ENCODE measurements at regions not wholly inside any gene's neighbourhood (a gene's known extent, or its start where the extent isn't known, plus 50 kb on each side); places are given as distances from the start of the nearest gene placed in this dataset.
"Not testable (repeated sequence)": the region's sequence is repeated elsewhere in the genome, so short reads cannot be mapped to it uniquely, and the experiment has no call there.

DNA sequence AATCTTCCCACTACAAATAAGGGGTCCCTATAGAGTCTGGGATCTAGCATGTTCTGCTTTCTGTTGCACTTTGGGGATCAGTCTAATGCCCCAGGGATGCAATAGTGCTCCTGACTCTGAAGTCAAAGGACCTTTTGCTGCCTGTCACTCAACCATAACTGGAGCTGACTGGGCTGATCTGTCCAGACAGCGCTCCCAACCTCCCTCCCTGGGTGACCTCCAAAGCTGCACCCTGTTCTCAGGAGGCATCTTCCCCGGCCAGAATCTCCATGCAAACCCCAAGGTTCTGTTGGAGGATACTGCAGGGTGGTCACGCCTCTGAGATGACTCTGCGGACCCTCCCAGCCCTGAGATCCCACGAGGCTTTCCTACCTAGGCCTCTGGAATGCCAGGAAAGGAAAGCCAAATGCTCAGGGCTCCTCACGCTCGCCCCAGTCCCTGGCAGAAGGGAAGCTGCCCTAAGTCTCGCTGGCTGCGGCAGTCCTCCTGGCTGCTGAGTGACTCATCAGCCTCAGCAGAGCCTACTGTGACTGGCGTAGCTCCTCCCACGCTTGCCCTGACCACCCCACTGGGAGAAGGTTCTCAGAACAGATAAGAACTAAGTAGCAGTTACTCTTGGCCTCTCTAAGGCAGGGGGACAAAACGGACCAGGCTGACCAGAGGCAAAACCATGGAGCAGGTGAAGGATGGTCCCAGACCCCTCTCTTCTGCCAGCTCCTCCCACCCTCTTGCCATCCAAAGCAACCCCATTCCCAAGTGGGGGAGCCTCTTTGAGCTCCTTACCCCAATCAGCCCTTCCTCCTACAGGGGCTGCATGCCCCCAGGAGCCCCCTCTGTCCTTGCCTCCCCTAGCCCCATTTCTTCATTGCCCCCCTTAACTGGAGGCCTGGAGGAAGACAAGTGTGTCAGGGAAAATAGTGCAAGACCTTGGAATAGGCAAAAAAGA lies 124.1 kb upstream of the TNRC6C start:
- DNase-seq = peak; percentile 96

DNA sequence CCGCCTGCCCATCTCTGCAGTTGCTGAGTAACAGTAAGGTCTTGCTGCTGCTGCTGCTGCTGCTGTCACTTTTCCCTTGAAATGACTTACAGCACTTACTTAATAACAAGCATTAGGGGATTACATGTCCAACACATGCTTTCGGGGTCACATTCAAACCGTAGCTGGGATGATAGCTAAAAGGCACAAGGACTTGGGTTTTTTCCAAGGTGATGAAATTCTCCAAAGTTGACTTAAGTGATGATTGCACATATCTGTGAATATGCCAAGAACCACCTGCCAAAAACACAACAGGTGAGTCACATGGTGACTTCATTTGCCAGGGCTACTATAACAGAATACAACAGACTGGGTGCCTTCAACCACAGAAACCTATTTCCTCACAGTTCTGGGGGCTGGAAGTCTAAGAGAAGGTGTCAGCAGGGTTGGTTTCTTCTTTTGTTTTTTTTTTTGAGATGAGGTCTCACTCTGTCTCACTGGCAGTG lies 121.9 kb upstream of the TNRC6C start:
- peak; percentile 71 for DNase-seq

DNA sequence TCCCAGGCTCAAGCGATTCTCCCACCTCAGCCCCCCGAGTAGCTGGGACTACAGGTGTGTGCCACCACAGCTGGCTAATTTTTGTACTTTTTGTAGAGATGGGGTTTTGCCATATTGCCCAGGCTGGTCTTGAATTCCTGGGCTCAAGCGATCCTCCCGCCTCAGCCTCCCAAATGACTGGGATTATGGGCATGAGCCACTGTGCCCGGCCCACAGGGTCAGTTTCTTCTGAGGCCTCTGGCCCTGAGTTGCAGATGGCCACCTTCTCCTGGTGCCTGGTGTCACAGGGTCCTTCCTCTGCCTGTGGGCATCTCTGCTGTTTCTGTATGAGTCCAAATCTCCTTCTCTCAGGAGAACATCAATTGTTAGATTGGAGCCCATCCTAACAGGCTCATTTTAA lies 121.4 kb upstream of the TNRC6C start:
- DNase-seq = not testable (repeated sequence)

GRCh38 chr17:77837917-77838316 lies 120.6 kb upstream of the TNRC6C start:
- DNase-seq = no peak

GRCh38 chr17:77838748-77839697 lies 119.5 kb upstream of the TNRC6C start:
- DNase-seq = peak; percentile 20

DNA sequence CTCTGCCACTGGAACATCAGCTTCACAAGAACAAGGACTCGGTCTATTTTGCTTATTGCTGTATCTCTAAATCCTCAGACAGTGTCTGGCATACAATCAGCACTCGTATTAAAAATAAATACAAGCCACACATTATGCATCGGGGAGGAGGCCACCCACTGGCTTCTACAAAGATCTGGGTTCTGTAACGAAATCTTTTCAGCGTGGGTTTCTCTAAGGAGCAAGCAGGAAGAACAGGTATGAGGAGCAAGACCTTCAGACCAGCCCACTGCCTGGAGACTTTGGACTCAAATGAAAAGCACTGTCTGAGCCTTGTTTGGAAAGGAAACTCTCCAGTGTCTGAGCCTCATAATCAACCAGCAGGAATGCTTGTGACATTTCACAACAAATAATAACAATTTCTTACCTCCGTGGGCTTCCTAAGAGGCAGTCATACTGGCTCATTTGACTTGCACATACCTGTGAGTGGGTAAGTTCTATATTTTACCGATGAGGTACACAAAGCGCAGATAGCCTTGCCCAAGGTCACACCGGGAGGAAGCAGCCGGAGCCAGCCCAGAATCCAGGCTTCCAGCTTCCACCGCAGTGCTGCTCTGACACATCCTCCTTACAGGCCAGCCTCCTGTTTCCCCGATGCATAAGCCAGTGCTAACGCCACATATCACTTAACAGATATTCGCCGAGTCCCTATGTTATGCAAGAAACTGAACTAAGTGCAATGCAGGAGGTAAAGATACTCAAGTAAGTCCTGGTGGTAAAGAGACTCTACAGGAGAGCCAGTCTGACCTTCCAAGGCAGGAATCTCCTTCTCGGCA lies 118.6 kb upstream of the TNRC6C start:
- DNase-seq = no peak

DNA sequence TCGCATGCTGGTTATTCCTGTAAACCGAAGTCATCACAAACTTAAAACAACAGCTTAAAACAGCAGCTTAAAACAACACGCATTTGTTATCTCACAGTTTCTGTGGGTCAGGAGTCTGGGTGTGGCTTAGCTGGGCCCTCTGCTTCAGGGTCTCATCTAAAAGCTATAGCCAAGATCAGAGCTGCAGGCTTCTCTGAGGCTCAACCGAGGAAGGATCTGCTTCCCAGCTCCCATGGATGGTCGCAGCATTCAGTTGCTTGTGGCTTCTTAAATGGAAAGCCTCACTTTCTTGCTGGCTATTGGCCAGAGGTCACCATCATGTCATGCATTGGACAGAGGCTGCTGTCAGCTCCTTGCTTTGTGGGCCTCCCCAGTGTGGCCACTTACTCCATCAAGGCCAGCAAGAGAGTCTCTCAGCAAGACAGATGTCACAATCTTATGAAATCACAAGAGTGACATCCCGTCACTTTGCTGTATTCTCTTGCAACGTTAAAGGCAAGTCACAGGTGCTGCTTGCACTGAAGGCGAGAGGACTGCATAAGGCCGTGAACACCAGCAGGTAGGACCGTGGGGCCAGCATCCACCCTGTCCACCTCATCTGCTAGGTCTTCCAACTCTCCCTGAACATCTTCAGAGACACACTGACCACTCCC lies 117.9 kb upstream of the TNRC6C start:
- DNase-seq = peak; percentile 35

- no peak for DNase-seq
Observed at GRCh38 chr17:77841742-77842527, 116.6 kb upstream of the TNRC6C start.

DNA sequence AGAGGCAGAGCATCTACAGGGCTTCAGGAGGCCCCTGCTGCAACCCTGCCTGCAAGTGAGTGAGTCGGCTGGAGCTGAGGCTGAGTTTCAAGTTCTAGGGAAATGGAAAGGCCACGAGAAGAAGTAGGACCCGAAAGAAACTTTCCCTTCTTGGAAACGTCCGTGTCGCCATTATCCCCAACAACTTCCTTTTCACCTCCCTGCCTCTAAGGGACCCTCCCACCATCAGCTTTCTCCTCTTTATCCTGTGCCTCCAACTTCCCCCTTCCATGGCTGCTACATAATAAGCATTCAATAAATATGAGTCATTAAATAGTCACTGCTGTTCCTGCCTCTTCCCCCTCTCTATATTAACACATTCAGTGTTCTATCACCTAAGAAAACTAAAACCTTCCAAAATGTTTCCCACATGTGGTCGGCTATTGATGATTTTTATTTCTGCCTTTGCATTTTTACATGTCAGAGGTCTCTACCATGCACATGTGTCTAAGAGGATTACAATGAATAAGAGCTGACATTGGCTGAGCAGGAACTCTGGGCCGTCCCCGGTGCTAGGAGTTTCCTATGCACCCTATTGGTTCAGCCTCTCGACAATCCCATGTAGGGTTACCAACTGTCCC lies 115.9 kb upstream of the TNRC6C start:
- DNase-seq = peak; percentile 92

DNA sequence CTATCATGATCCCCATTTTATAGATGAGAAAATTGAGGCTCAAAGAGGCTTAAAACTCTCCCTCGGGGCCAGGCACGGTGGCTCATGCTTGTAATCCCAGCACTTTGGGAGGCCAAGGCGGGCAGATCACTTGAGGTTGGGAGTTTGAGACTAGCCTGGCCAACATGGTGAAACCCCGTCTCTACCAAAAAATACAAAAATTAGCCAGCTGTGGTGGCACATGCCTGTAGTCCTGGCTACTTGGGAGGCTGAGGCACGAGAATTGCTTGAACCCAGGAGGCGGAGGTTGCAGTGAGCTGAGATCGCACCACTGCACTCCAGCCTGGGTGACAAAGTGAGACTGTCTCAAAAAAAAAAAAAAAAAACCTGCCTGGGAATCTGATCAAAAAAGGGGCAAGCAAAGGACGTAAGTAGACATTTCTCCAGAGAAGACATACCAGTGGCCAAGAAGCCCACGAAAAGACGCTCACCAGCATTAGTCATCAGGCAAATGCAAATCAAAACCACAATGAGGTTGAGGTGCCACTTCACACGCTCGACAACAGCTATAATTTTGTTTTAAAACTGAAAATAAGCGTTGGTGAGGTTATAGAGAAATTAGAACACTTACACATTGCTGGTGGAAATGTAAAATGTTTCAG lies 115.1 kb upstream of the TNRC6C start:
- peak; percentile 63 for DNase-seq

DNA sequence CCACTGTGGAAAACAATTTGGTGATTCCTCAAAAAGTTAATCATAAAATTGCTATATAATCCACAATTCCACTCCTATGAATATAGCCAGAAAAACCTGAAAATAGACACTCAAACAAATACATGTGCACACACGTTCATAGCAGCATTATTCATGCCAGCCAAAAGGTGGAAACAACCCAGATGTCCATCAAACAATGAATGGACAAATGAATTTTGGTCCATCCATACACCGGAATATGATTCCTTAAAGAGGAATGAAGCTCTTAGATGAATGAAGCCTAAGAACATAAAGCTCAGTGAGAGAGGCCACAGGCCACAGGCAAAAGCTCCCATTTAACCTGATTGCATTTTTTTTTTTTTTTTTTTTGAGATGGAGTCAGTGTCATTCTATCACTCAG lies 114.6 kb upstream of the TNRC6C start:
- no peak for DNase-seq

DNA sequence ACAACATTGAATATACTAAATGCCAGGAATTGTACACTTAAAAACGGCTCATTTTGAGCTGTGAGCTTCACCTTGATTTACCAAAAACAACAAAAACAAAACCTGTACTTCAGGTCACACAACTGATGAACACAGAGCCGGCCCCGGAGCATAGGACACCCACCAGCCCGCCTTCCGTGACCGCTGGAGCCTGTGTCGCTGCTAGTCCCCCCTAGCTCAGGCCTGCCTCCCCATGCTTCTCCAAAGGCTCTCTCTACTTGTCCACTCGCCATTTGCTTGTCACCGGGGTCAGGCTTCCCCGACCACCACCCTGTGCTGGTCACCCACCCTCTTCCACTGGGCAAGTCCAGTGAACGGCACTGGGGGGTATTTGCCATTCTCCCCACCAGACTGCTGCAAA lies 113.8 kb upstream of the TNRC6C start:
- DNase-seq = no peak

DNA sequence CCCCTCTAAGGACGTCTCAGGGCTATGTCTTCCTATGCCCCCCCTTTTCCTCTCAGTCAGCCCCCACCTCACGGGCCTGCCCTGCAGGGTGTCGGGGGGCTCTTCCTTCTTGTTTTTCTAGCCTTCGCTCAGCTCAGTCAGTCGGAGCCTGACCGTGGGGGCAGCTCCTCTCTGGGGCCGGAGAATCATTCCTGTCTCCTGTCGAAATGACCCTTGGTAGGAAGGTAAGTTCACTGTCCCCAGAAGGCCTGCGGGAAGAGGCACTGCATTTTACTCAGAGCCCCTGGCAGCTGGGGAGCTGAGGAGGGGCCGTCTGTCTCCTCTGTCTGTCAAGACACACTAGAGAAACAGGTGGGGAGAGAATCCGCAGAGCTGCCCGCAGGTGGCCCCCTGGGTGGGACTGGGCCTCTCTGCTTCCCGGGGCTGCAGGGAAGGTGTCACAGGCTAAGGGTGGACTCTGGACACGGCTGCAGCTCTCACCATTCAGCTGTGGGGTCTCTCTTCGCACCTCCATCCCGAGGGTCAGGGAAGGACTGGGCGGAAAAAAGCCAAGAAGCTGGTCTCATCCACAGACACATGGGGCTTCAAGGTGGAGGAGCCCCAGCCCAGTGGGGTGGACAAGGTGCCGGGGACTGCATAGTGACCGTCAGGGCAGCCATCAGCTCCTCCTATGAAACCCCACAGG lies 112.8 kb upstream of the TNRC6C start:
- no peak for DNase-seq

- no peak for DNase-seq
Observed at GRCh38 chr17:77846531-77847085, 111.9 kb upstream of the TNRC6C start.

DNA sequence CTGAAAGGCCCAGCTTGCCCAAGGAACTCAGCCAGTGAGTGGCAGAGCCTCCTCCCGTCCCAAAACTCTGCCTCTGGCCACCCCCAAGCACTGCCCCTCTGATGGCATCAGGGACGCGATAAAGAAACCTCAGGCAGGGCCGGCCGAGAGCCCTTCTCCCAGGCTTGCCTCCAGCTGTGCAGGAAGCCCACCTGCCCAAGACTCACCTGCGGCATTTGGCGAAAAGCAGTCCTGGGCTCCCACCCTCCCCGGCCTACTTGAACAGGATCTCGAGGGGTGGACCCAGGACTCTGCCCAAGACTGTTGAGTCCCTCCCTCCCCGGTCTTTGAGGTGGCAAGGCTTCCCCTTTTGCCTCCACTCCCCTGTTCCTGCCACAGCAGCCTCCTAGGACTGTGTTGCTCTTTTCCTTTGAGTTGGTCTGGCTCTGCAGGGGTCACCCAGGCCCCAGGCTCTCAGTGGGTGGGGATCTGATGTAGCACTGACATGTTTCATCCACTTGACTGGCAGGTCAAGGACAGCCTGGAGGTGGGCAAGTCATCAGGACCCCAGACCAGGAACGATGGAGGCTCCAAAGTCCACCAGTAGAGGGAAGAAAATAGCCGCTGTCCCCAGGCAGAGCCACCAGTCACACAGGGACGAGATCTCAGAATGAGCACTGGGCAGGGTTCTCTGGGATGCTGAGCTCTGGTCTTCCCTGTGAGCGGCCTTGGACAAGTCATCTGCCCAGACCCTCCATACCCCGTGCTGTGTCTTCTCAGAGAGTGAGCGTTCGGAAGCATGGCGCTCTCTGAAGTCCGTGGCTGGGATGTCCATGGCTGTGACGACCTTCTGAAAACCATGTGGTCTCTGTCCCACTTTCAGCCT lies 111.0 kb upstream of the TNRC6C start:
- DNase-seq = no peak

GRCh38 chr17:77848257-77848656 lies 110.2 kb upstream of the TNRC6C start:
- no peak for DNase-seq

GRCh38 chr17:77849239-77849638 lies 109.3 kb upstream of the TNRC6C start:
- DNase-seq = no peak

GRCh38 chr17:77851921-77852320 lies 106.6 kb upstream of the TNRC6C start:
- DNase-seq = no peak
